GM21528 (cell line): ENCODE measurements at regions not wholly inside any gene's neighbourhood (a gene's known extent, or its start where the extent isn't known, plus 50 kb on each side); places are given as distances from the start of the nearest gene placed in this dataset.

ENCODE experiments used
- ATAC-seq: cut with Tn5 transposase; IDR thresholded peaks from one replicate; pipeline ENCODE4 v1.9.1; 2021; ENCODE audit warnings: mild to moderate bottlenecking, moderate library complexity; ENCODE audit not compliant: unreplicated experiment, low FRiP score

GRCh38 chr16:86327321-86327720 is 183.0 kb upstream of the FOXF1 start:
- ATAC-seq: no peak

GRCh38 chr16:86330906-86331305 is 179.4 kb upstream of the FOXF1 start:
- ATAC-seq: no peak

- no peak for ATAC-seq
Measured at GRCh38 chr16:86334079-86334635, 176.2 kb upstream of the FOXF1 start.

GRCh38 chr16:86335266-86336172 is 174.8 kb upstream of the FOXF1 start:
- no peak for ATAC-seq

- no peak for ATAC-seq
Measured at GRCh38 chr16:86337138-86337537, 173.2 kb upstream of the FOXF1 start.

GRCh38 chr16:86337581-86338402 is 172.5 kb upstream of the FOXF1 start:
- ATAC-seq: no peak

- no peak for ATAC-seq
Measured at GRCh38 chr16:86338403-86339115, 171.8 kb upstream of the FOXF1 start.

GRCh38 chr16:86342161-86342834 is 168.0 kb upstream of the FOXF1 start:
- ATAC-seq: no peak

- no peak for ATAC-seq
Measured at GRCh38 chr16:86343027-86343795, 167.1 kb upstream of the FOXF1 start.

GRCh38 chr16:86343796-86344585 is 166.3 kb upstream of the FOXF1 start:
- no peak for ATAC-seq

- no peak for ATAC-seq
Measured at GRCh38 chr16:86344586-86344871, 165.8 kb upstream of the FOXF1 start.

- ATAC-seq: no peak
Measured at GRCh38 chr16:86344881-86345280, 165.4 kb upstream of the FOXF1 start.

- ATAC-seq: no peak
Measured at GRCh38 chr16:86345516-86345915, 164.8 kb upstream of the FOXF1 start.

- no peak for ATAC-seq
Measured at GRCh38 chr16:86346034-86346433, 164.3 kb upstream of the FOXF1 start.

- no peak for ATAC-seq
Measured at GRCh38 chr16:86347090-86347489, 163.2 kb upstream of the FOXF1 start.

- no peak for ATAC-seq
Measured at GRCh38 chr16:86347916-86348555, 162.3 kb upstream of the FOXF1 start.

GRCh38 chr16:86349338-86349900 is 160.9 kb upstream of the FOXF1 start:
- ATAC-seq: no peak

- no peak for ATAC-seq
Measured at GRCh38 chr16:86350289-86350688, 160.0 kb upstream of the FOXF1 start.
